ENCODE measurements at regions not wholly inside any gene's neighbourhood (a gene's known extent, or its start where the extent isn't known, plus 50 kb on each side); places are given as distances from the start of the nearest gene placed in this dataset.

- TF ChIP-seq POLR2A (IDR thresholded peaks at IDR 0.05; ENCODE audit: low read length) (no peak), GATA1 (IDR thresholded peaks at IDR 0.05; ENCODE audit: low read depth, low read length) (no peak)
These were observed 106.0 kb upstream of the CCDC196 start for GRCh38 chr14:66380143-66380542.

Data from erythroblast (primary cell).